WI38 (cell line): ENCODE measurements at regions not wholly inside any gene's neighbourhood (a gene's known extent, or its start where the extent isn't known, plus 50 kb on each side); places are given as distances from the start of the nearest gene placed in this dataset.

ENCODE experiments used
- H3K4me3 ChIP-seq: 2 replicates; pipeline ENCODE4 v1.5.1; 2011; ENCODE audit warnings: low read depth, mild to moderate bottlenecking, control low read depth, low read length
- CTCF ChIP-seq: IDR thresholded peaks from 2 replicates; pipeline ENCODE4 v1.5.1; 2012; ENCODE audit warnings: low read depth, mild to moderate bottlenecking, control low read depth, low read length

DNA sequence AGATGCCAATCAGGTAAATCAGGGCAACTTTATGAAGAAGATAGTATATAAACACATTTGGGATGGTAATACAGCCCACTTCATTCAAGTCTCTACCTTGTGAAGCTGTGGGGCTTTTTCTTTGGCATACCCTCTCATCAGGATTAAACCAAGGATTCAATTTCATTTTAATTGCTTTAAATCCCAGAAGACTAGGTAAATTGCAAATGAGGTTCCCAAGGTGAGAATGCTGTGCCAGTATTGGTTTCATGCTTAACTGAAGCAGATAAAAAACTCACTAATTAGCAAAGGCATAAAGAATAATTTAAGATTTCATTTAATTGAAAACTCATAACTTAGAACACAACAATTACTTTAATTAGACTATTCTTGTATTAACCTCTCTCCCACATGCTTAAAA lies 1218.1 kb downstream of the FAM181B start:
- no peak overlapping the region for H3K4me3 ChIP-seq
- TF ChIP-seq CTCF = no peak

- 0 out of 2 replicates have a peak, but pooled peaks have one; percentile 7 for TF ChIP-seq CTCF
- H3K4me3 ChIP-seq = no peak overlapping the region
These were observed 1236.4 kb downstream of the FAM181B start for GRCh38 chr11:81497202-81497804.

DNA sequence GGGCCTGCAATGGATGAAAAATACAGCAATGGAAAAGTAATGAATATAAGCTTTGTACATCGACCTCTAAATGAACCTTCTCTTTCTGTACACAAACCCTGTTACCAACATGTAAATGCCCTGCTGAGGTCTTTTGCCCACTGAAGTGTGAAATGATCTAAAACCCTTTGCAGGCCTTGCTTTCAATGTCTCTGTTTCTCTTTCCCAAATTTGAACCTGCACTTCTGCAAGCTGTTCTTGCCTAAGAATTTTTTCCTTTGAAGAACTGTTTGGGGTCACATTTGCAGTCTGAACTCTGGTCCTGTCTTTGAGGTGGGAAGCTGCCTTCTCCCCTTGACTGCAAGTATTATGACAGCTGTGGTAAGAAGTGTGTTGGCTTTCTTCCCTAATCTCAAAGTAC lies 1237.1 kb downstream of the FAM181B start:
- no peak for TF ChIP-seq CTCF

DNA sequence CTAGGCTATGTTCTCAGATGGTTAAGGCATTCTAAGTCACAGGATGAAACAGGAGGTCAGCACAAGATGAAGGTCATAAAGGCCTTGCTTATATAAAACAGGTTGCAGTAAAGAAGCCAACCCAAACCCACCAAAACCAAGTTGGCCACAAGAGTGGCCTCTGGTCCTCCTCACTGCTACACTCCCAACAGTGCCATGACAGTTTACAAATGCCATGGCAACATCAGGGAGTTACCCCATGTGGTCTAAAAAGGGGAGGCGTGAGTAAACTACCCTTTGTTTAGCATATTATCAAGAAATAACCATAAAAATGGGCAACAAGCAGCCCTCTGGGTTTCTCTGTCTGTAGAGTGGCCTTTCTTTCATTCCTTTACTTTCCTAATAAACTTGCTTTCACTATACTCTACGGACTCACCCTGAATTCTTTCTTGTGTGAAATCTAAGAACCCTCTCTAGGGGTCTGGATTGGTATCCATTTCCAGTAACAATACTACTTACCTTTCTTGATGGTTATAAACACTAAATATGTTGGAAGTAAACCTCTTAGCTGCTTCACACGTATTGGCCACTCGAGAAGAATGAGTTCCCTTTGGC lies 1237.9 kb downstream of the FAM181B start:
- no peak overlapping the region for H3K4me3 ChIP-seq
- TF ChIP-seq CTCF = no peak

More for the DNA sequence above, 1237.1 kb downstream of the FAM181B start:
- H3K4me3 ChIP-seq = no peak overlapping the region

DNA sequence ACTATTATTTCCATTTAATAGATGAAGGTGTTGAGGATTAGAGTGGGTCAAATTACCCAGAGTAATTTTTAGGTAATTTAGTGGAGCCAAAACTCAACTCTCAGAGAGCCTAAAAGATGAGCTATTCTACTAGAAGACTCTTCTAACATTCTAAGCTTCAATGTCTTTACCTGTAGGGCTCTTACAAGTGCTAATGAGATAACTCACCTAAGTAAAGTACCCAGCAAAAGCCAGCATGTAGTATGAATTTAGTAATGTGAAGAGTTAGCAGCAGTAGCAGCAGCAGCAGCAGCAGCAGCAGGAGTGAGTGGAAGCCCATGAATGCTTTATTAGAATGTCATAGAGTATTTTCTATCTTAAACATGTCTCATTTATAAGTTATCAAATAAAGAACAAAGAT lies 1239.2 kb downstream of the FAM181B start:
- no peak overlapping the region for H3K4me3 ChIP-seq
- TF ChIP-seq CTCF = no peak

DNA sequence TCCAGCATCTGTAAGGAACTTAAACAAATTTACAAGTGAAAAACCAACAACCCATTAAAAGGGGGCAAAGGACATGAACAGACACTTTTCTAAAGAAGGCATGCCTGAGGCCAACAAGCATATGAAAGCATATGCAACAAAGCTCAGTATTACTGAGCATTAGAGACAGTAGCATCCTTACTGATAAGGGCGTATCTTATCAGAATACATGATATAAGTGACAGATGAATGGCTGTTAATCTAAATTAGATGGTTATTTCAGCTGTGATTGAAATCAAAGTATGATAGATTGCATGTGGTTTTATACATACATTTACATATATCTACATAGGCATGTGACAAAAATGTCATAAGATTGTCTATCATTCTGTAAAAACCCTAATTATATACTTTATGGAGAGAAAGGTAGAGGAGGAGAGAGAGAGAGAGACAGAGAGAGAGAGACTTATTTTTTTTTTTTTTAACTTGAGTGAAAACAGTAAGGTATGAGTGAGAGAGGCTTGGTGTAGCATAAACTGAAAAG lies 1240.7 kb downstream of the FAM181B start:
- TF ChIP-seq CTCF = no peak
- no peak overlapping the region for H3K4me3 ChIP-seq

DNA sequence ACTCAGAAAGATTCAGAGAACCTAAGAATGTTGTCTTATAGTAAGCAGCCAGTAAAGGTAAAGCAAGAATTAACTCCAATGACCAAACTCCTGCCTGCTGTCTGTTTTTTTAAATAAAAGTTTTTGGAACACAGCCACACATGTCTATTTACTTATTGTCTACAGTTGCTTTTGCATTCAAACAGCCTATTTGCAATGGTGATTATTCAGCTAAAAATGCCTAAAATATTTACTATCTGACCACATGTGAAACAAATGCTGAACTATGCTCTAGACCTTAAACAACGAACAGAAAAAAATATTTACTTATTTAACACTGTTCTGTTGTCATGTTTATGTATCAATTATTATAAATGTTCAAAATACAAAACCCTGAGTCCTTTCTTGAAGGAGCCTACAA lies 1246.6 kb downstream of the FAM181B start:
- no peak for TF ChIP-seq CTCF
- no peak overlapping the region for H3K4me3 ChIP-seq
